Renal cortex interstitium (tissue), 11 donors: ENCODE measurements at regions not wholly inside any gene's neighbourhood (a gene's known extent, or its start where the extent isn't known, plus 50 kb on each side); places are given as distances from the start of the nearest gene placed in this dataset.

Experiments
- DNase-seq, 11 donors: peaks; one replicate each; pipeline ENCODE4 v3.0.0-alpha.2; 2013; ENCODE audit warnings: low read depth in 9 of 11, low spot score in 4 of 11; ENCODE audit errors: extremely low read depth in 1 of 11

DNA sequence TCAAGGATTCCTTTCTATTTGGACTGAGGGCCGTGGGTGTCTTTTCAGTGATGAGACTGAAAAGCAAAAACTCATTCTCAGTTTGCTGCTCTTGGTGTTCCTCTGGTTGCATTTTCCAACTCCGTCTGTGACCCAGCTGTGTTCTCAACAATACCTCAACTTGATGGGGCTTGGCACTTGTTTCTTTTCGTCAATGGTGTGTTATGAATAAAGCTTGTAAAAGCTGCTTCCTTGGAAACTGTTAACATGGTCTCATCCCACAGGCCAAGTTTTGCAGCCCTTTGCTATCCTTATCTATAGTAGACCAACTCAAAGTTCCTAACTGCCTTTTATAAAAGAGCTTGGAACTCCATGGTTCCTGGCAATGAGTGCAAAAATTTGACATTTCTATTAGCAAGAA is 142.5 kb upstream of the UBE2E1 start:
- no peak for DNase-seq

DNA sequence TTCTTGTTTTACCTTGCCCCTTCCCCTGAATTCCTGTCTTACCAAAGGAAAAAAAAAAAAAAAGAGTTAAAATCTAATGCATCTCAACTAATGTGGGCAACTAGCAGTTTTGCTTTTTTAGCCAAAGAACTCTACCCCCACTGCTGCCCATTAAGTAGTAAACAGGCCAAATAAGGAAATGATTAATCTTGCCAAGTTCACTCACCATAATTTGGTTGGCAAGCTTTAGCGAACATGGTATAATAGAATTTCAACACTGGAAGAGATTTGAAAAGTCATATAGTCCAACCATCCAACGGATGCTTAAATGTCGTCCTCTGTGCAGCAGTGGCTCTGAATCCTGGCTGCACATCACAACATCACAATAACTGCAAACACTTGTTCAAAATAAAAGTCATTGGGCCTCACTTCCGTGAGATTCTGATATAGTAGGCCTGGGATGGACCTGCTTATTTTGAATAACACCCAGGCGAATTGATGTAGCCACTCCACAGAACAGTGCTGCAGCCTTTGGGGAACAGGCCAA is 142.0 kb upstream of the UBE2E1 start:
- DNase-seq = no peak

DNA sequence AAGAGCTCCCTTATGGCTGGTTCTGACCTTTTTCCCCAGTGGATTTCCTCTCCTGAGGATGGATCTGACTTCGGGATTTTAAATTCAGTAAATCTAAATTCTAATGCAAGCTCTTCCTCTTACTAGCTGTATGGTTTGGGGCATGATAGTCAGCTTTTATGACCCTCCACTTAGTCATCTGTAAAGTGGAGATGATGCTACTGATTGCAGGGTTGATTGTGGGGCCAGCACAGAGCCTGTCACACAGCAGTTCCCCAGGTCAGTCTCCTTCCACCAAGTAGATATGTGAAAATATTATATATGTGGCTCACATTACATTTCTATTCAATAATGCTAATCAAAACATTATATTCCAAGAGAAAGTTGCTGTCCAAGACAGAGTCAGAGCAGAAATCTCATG is 141.3 kb upstream of the UBE2E1 start:
- DNase-seq = no peak

DNA sequence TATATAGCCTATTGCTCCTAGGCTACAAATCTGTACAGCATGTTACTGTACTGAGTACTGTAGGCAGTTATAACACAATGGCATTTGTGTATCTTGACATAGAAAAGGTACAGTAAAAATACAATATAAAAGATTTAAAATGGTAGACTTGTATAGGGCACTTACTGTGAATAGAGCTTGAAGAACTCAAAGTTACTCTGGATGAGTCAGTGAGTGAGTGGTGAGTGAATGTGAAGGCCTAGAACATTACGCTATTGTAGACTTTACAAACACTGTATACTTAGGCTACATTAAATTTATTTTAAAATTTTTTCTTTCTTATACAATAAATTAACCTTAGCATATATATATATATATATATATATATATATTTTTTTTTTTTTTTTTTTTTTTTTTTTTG is 140.0 kb upstream of the UBE2E1 start:
- DNase-seq = no peak

DNA sequence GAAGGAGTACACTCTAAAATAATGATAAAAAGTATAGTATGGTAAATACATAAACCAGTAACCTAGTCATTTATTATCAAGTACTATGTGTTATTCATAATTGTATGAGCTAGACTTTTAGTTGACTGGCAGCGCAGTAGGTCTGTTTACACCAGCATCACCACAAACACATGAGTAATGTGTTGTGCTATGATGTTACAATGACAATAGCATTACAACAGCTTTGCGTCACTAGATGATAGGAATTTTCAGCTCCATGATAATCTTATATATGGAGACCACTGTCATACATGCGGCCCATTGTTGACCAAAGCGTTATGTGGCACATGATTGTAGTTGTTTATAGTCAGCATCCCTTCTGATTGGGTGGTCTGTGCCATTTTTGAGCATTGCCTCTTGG is 138.9 kb upstream of the UBE2E1 start:
- no peak for DNase-seq

DNA sequence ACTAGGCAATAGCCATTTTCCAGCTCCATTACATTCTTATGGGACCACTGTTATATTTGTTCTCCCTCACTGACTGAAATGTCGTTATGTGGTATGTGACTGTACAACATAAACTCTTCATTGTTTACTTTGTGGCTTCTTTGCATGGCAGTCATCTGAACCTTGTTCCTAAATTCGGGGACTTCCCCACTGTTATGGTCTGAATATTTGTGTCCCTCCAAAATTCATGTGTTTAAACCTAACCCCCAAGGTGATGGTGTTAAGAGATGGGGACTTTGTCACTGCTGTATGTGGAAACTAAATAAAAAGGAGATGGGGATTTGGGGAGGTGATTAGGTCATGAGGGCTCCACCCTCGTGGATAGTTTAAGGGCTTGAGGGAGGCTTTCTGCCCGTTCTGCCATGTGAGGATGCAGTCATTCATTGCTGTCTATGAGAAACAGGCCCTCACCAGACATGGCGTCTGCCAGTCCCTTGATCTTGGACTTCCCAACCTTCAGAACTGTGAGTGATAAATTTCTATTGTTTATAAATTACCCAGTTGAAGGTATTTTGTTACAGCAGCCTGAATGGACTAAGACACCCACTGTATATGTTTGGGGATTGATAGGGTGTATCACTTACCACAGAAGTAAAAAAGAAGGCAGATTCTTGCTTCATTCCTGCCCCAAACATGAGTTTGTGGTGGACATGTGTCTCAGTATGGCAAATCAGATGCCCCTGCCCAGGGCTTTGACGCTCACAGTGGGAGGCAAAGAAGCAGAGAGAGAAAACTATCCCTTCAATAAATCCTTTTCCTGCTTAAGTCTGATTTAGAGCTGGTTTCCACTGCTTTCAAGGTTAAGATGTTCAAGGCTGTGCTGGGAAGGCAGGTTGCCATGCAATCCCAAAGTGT is 138.0 kb upstream of the UBE2E1 start:
- DNase-seq = no peak

DNA sequence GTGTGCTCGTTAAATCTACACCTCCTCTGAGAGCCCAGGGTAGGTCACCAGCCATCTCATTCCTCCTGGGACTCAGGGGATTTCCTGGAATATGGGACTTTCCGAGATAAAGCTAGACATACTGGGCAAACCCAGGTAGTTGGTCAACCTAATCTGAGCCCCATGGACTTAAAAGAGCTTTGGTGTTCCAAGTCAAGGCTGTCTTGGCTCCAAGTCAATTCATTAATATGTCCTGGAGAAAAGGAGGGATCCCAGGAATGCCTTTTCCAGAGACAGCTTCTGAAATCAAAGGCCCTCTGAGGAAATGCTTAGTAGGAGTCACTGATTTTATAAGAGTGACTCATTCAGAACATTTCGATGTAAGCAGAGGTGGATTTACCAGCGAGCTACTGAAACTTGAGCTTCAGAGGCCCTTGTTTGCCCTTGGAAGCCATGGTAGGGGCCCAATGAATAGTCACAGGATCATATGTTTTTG is 137.3 kb upstream of the UBE2E1 start:
- DNase-seq = no peak

DNA sequence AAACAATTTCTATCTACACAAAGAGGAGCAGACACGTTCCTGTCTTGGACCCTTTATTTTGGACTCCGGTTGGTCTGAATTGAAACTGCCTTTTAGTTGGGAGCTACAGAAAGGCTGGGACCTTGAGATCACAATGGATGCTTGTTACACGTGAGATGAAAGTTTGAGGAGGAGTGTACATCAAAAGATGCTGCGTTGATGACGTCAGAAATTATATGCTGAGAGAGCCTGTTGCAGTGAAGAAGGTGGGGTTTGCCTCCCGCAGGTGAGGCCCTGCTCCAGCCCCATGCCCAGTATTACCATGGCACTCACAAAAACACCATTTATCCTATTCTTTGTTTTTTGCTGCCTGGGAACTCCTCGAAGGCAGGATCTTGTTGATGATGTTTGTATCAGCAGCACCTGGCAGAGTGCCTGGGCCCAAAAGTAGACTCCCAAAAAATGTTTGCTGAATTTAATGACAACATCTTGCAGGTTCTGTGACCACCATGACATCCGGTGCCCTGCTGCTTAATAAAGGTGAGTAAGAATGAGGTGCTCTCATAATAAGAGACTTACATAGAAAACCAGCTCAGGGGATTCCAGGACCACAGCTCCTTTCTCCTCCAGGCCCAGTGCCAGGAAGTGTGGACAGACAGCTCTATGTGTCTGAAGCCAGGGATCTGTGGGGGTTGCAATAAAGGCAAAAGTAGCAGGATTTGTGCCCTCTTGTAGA is 136.1 kb upstream of the UBE2E1 start:
- no peak for DNase-seq

DNA sequence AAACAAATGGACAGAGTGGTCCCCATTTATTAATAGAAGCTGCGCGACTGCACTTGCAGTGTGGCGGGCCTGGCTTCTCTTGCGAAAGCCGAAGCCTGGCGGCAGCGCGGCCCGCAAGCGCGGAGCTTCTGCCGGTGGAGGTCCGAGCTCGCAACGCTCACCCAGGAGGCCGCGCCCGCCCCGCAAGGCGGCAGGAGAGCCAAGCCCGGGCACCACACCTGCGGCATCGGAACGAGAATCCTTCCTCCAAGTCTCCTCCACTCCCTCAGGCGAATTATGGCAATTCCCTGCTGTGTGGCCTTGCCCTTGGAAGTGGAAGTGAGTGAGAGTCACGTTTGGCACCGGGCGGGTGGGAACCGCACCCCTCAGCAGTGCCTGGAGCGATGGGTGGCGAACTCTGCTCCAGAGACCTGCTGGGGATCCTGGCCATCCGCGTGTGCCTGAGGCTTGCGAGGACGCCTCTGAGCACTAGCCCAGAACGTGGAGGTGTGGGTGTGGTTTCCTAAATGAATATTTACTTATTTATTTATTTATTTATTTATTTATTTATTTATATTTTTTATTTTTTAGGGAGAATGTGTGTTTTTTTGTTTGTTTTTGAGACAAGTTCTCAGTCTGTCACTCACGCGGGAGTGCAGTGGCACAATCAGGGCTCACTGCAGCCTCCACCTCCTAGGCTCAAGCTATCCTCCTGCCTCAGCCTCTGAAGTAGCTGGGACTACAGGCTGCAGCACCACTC is 133.7 kb upstream of the UBE2E1 start:
- peak in 1 of 11 donors; percentile 31 for DNase-seq

DNA sequence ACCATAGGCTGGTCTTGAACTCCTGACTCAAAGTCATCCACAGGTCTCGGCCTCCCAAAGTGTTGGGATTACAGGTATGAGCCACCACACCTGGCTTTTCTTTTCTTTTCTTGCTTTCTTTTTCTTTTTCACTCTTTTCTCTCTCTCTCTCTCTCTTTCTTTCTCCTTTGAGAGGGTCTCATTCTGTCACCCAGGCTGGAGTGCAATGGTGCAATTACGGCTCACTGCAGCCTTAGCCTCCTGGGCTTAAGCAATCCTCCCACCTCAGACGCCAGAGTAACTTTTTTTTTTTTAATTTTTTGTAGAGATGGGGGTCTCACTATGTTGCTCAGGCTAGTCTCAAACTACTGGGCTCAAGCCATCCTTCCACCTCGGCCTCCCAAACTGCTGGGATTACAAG is 133.1 kb upstream of the UBE2E1 start:
- no peak for DNase-seq

DNA sequence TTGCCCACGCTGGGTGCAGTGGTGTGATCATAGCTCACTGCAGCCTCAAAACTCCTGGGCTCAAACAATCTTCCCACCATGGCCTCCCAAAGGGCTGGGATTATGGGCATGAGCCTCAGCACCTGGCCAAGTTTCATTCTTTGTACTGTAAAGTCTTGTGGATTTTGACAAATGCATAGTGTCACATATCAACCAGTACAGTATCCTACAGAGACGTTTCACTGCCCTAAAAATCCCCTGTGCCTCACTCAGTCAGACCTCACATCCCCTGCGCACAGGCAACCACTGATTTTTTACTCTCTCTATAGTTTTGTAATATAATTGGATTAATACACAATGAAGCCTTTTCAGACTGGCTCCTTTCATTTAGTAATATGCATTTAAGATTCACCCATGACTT is 130.7 kb upstream of the UBE2E1 start:
- no peak for DNase-seq

DNA sequence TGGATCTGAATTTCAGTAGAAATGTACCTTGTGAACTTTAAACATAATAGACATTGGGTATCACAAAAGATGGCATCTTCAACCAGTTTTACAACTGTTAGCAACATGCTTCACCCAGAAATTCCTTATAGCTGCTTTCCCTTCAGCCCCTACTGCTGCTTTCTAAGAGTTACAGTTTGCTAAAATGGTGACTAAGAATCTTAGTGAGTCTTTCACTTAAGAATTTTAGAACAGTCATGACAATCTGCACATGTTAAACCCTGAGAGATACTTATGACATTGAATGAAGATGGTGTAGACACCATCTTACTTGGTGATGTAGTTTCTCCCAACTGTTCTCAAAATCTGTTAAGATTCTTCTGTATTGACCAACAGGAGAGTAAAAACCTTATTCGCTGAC is 129.7 kb upstream of the UBE2E1 start:
- no peak for DNase-seq

DNA sequence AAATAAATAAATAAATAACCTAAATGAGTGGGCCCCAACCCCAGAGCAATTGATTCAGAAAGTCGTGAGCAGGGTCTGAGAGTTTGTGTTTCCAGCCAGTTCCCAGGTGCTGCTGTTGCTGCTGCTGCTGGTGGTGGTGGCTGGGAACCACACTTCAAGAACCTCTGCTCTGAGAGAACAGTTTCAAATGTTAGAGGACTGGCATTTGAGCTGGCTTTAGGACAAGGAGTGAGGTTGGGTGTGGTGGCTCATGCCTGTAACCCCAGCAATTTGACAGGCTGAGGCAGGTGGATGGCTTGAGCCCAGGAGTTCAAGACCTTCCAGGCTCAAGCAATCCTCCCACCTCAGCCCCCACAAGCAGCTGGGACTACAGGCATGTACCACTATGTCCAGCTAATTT is 123.1 kb upstream of the UBE2E1 start:
- no peak for DNase-seq

DNA sequence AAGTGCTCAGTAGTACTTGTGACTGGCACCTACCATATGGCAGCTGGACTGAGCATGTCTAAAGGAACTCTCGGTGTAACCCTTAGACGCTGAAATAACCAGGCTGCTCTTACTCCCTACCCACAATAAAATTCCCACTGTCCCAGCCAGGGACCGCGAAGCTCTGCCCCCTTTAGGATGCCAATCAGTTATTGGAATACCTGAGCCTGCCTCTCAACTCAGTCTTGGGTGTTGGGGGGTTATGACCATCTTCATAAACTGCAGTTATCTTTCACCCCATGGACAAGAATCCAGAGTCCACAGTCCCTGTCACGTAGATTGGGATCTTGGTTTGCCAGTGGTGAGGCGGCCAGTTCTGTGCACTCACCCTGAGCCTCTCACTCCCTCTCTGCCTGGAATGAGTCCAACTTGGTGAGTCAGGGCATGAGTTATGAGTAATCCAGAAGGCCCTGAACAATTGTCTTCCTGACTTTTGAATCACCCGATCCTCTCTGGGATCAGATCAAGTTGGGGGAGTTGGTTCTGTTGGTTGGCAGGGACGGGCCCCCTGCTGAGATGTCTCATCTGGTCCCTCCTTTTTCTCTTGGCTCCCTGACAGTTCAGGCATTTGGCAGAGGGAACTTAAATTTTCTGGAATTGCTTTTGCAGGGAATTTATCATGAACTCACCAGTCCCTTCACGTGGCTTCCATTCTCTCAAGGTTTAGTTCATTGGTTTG is 120.1 kb upstream of the UBE2E1 start:
- DNase-seq = peak in 3 of 11 donors; percentile 41 to 62 (median 46)

DNA sequence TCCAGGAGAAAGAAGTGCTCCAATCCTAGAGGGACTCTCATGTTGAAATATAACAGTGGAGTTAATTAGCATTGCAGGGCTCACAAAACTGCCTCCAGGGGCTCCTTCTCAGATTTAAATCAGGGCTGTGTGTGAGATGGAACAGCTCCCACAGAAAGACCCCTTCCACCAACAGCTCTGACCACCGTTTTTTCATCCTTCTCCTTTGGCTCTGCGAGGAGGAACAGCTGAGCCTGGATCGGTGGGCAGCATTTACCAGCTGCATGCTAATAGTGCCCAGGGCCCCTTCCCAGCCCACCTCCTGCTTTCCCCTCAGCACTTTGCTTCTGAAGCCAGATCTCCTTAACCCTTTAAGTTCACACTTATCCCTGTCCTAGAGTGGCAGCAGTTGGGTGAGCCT is 119.2 kb upstream of the UBE2E1 start:
- no peak for DNase-seq

DNA sequence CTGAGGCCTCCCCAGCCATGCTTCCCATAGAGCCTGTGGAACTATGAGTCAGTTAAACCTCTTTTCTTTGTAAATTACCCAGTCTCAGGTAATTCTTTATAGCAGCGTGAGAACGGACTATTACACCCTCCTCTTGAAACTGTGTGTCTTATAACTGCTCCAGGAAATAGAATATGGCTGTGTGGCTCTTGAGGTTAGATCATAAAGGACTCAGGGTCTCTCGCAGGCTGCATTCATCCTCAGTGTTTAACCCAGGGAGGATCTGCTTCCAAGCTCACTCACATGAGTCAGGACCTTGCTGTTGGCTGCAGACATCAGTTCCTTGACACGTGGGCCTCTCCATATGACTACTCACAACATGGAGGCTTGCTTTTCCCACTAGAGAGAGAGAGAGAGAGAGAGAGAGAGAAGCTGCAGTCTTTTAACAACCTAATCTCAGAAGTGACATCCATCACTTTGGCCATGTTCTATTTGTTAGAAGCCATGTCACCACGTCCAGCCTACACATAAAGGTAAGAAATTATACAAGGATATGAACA is 114.3 kb upstream of the UBE2E1 start:
- no peak for DNase-seq

DNA sequence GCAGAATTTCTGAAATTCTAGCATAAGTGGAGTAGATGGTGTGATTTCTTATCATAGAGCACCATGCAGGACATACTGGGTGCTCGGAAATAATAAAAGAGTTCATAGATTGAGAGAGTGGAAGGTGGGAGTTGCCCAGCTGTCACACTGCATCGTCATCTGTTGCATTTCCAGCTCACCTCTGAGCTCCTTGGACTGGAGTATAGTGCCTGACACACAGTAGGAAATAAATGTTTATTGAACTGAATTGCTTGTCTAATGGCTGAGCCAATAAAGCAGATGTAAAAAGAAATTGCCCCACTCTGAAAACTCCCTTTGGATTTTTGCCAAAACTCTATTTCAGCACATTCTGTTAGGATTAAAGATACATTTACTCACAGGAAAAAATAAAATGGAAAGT is 108.9 kb upstream of the UBE2E1 start:
- no peak for DNase-seq

DNA sequence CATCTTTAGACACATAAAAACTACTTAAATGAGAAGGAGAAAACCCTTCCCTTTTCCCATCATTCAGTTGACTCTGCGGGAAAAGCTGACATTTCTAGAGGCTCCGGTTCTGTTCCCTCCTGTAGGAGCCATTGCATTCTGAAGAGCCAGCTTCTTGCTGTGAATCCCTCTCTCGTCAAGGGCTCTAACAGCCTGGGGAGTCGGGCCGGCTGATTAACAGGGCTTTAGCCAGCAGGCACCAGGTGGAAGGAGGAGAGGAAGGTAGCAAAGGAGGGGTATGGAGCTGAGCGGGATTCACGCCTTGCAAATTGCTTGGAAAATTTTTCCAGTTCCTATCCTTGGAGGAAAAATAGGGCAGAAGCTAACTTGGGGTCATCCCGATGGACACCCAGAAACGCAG is 108.3 kb upstream of the UBE2E1 start:
- DNase-seq = no peak
